GM21367 (cell line): ENCODE measurements at regions not wholly inside any gene's neighbourhood (a gene's known extent, or its start where the extent isn't known, plus 50 kb on each side); places are given as distances from the start of the nearest gene placed in this dataset.

ENCODE experiments used
- ATAC-seq: cut with Tn5 transposase; IDR thresholded peaks from one replicate; pipeline ENCODE4 v1.9.1; 2021; ENCODE audit not compliant: unreplicated experiment

DNA sequence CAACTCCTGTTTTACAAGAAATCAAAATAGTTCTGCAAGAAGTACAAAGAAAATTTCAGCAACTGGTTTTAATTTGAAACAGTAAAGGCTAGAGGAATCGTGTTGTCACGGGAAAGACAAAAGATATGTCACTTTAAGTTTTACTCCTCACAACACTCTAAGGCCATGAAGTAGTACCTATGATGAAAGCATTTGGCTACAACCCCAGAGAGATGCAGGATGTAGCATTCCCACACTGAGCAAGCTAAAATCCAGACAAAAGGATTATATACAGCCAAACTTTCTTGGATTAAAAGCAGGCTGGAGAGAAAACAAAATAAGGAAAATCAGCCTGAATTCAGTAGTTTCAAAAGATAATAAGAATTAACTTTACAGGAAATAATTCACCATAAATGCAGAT is 245.5 kb upstream of the STEAP1 start:
- no peak for ATAC-seq

DNA sequence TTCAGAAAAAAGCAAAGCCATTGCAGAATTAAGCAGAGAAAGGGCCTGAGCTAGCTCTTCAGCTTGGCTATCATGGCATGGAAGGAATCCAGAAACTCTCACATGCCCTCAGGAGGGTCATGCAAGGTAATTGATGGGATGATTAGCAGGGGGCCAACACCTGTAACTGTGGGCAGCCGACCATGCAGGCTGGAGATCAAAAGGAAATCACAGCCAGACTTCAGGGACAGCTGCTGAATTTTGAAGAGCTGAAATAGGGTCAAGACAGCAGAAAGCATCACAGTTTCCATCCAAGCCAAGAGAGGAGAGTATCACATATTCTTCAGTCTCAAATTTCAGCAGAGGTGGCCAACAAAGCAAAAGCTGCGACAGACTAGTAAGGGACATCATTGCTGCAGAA is 239.6 kb upstream of the STEAP1 start:
- ATAC-seq: no peak

DNA sequence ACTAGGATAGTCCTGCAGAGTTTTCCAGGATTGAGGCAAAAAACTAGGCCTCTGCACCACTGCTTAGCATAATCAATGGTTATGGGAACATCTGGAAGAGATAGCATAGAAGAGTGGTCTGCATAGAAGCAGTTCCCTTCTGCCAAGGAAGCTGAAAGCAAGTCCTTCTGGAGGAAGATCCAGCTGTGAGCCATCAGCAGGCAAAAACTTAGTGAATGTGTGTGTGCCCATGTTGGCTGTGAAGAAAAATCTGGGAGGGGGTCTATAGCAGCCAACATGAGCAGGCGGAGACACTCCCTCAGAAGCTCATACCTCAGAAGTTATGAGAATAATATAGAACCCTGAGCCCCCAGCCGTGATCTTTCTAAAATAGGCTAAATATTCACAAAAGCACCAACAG is 228.1 kb upstream of the STEAP1 start:
- ATAC-seq: no peak

DNA sequence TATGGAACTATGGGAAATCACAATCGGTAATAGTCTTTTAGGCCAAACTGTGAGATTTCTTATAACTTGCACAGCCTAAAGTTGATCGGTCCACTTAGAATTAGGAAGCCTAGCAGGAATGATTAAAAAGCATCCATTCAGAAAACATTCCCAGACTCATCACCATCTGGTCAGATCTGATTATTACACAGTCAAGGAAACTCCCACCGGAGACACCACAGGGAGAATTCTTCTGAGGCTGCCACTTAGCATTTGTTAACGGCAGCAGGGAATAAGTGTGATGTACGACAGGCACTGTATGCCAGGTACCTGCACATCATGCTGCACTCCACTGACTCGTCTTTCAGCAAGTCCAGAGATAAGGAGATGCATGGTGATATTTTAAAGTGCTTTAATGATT is 227.6 kb upstream of the STEAP1 start:
- no peak for ATAC-seq

DNA sequence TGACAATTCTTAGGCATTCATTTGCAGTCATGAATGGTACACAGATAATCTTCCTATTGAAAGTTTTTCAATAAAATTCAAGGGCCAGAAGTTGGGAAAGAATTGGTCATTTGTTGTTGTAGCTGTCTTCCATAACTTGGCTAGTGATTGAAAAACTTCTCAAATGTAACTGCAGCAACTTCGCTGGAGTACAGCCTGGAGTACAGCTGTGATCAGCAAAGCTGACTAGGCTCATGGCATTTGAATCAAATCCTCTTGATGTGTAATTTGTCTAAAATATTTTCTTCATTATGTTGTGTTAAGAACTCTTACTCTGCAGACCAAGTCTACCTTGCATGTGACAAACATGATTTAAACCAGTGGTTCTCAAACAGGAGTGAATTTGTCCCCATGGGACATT is 226.5 kb upstream of the STEAP1 start:
- ATAC-seq: no peak

DNA sequence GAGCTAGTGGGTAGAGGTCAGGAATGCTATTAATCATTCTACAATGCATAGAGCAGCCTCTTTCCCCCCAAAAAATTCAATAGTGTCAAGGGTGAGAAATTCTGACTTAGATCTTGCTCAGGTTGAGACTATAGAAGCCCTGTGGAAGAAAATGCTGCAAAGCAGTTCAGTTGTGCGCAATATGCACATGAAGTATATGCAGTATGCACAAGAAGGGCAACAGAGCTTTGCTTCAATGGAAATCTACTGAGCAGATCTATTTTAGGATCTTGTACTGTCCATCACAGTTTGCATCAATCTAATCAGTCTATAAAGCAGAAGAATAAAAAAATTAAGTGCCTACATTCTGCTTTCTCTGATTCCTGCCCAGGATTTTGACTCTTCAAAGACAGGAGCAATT is 225.8 kb upstream of the STEAP1 start:
- no peak for ATAC-seq

DNA sequence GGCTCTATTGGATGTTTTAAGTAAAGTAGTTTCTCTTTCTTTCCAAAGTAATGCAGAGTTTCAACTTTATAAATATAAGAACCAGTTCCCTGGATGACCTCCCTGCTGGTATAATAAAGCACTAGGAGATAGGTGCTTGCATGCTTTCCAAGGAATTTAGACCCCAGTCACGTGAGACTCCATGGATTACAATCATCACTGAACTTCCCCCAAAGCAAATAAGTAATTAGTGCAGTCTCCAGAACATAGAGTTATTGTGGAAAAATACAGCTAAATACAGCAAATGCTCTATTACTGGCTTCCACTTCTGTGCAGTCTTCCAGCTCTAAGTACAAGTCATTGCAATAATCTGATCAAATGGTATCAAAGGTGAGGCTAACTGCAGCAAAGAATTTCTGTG is 220.2 kb upstream of the STEAP1 start:
- ATAC-seq: no peak

DNA sequence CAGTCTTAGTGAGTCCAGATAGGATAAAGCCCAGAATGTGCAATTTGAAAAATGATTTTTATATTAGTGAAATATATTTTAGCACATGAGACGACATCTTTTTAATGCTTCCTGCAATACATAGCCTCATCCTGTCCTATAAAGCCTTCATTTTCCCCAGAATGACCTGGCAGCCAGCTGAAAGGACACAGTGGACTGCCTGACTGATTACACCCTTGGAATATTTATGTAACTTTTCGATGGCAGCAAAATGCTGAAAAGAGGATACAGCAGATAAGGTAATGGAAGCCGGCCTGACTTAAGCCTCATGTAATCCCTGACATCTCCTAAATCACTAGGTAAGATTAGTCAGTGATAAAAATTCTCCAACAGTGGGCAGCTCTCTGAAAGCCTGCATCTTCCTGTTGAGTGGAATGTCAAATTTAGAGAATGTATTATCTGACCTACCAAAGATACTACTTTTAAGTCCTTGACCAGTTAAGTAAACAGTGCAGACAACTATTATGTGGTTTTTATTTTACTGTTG is 210.7 kb upstream of the STEAP1 start:
- no peak for ATAC-seq

DNA sequence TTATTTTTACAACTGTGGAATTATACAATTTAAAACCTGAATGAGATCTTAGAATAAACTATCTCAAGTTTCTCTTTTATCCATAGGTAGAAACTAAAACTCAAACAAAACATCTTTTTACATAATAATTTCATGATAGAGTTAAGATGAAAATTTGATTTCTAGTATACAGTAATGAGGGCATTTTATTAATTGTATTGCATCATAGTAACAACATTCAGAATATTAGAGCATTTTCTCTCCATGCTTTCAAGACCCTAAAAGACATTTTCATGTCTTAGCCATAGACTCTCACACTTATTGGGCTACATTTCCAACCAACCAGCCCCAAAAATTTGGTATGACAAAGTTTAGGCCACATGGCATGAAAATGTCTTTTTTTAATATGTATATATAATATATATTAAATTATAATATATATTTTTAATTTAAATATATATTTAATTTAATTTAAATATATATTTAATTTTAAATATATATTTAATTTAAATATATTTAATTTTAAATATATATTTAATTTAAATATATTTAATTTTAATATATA is 195.7 kb upstream of the STEAP1 start:
- ATAC-seq: no peak

DNA sequence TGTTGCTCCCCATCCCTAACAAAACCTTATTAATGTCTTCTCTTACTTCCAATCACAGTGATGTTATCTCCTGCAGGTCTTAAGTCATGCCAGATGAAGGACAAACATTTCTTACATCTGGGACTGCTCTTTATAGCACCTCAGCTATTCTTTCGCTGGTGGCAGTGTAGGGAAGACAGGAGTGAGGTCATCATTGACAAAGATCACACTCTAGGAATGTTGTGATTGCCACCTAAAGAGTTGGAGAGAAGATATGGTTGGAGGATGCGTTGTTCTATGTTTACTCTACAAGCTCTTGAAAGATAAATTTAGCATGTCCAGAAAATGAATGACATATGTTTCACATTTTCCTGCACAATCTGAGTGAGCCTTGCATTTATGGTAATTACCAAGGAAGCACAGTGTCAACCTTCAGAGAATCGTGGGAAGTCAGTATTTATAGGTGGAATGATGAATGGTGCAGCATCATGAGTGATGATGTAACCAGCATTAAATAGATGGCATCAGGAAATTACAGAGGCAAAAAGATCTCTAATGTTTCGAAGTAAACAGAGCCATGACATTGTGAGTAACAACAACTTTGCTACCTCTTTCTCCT is 188.1 kb upstream of the STEAP1 start:
- ATAC-seq: no peak

DNA sequence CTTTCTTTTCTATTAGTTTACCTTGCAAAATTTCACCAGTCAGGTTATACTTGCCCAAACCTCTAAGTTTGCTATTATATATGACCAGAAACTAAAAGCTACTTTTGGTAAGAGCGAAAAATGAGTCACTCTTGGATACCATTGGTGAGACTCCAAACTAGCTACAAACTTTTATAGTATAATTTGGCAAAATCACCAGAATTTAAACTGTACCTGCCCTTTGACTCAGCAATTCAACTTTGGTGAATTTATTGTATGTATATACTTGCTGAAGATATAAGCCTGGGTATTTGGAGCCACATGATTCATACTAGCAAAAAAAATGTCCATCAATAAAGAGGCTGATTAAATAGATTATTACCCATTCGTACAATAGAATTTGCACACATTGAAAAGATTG is 178.7 kb upstream of the STEAP1 start:
- ATAC-seq: no peak

DNA sequence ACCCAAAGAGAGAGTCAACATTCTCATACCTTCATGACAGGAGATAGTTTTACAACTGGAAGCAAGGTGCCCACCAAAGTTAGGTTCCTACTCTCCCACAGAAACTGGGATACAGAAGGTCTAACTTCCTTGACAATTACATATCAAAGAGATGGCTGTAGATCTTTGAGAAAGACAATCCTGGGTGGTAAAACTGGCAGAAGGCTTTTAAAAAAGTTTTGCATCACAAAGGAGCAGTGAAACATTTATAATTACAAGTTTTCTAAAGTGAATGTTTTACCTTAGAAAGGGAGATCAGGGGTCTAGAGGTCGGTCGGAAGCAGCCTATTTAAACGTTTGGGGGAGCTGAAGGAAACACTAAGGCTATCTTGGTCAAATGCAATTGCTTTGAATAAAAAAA is 166.6 kb upstream of the STEAP1 start:
- no peak for ATAC-seq

DNA sequence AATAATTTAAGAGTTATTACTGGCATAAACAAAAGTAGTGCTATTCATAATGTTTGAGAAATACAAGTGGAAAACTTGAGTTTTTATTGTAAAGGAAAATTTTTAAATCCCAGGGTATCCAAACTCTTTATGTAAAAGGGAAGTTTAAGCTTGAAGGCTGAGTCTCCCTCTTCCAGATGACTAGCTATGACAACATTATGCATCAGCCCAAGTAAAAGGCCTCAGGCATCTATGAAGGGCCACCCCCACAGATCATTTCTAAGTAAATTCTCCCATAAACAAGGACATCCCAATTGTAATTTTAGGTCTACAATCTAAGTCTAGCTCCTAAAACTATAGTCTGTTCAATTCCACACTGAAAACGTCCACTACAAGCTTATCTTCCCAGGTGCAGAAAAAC is 166.2 kb upstream of the STEAP1 start:
- ATAC-seq: no peak

DNA sequence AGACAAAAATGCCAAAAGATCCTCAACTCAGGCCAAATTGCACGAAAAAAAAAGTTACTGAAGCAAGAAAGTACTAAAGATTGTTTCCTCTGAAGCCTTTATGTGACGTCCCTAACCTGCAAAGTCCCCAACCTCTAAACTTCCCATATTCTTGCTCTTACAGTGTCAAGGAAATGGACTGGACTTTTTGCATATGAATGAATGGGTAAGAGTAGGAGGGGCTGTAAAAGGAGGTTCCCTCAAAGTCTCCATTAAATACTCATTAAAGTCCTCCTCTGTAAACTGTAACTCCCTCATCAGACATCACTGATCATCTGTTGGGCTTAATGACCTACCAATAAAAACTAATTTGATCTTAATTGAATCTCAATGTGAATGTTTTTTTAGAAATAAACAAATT is 164.8 kb upstream of the STEAP1 start:
- no peak for ATAC-seq

DNA sequence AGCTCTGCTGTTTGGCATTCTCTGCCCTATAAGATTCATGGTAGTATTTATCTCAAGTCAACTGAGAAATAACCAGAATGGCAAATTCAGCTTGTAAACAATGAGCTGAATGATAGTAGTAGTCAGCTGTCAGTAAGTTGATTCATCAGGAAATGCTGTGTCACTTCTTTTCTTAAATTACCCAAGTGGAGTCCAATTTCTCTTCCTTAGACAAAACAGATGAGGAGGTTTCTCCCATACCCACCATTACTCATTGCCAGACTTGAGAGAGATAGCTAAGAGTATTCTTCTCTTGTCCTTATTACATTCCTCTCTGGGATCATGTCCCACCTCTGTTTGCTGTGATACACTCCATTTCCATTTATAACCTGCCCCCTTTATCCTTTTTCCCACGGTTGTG is 159.8 kb upstream of the STEAP1 start:
- ATAC-seq: no peak

DNA sequence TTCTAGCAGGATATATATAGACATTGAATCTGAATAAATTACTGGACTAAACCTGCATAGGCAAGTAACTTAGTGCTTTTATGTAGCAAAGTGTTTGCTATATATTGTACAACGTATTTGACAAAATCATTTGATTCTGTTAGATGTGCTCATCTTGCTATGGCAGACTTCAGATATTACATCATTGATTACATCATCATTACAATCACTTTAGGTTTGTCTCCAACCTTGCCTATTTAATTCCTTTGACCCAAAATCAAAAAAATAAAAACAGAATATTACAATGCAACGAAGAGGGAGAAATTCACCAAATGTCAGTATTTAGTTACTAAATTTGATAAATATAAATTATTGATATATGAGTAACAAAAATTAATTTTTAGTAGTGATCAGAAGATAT is 155.7 kb upstream of the STEAP1 start:
- no peak for ATAC-seq

DNA sequence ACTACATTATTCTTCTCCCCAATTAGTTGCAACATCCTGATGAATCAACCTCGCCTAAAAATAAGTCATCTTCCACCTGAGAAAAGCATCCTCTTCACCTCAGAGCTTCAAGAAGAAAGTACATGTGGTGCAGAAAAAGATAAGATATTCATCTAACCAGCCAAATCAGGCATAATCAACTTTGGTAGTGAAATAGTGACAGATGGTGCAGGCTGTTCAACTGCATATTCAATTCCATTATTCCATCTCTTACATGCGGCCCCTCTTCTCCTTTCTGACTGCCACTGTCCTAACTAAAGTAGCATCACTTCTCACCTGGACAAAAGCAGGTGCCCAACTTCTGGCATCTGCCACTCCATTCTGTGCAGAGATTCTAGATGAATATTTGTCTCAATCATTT is 148.4 kb upstream of the STEAP1 start:
- ATAC-seq: no peak

DNA sequence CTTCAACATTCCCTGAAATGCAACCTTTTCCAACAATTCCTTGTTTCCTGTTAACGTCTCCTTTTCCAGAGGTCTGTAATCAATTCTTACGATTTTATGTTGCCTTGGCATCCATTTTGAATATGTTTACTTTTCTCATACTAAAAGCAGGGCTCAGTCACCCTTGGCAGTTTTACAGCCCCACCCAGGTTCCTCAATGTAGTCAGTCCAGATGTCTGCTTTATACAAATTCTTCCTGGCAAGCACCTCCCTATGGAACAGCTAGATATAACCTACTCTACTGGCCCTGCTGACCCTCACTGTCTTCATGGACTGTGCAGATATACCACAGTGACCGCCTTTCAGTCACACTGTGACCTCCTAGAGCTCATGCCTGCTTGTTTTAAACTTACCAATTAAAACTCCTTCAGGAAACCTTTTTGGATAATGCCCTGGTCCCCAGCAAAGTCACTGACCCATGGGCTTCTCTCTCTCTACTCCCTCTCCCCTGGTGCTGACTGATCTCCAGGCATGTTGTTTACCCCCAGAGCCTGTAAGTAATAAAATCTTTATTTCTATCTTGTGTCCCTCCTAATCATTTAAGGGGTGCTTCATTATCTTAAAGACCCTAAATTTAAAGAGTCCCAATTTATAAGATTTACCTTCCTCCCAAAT is 147.1 kb upstream of the STEAP1 start:
- no peak for ATAC-seq

DNA sequence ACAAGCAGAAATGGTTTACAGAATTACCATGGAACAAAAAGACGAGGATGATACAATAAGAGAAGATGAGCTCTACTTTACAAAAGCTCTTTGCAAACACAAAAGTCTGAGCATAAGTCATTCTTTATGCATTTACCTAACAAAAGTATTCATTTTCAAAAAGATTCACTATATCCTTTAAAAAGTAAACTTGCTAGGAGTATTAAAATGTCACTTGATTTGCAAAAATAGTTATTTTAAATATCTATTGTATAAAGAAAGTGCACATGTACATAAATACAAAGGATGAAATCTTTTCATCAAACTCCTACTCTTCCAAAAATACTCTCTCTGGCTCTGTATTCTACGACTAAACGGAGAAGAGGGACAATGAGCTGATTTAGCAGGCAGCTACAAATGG is 146.4 kb upstream of the STEAP1 start:
- ATAC-seq: no peak

DNA sequence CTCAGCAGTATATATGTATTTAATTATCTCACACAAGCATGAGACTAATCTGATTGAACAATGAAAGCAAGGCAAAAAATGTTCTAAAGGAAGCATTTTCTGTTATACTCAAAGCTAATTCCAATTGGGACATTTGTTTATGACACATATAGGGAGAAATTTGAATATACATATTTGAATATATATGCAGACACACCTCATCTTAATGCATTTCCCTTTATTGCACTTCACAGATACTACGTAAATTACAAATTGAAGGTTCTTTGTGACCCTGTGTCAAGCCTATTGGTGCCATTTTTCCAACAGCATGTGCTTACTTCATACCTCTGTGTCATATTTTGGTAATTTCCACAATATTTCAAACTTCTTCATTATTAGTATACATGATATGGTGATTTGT is 132.1 kb upstream of the STEAP1 start:
- no peak for ATAC-seq

DNA sequence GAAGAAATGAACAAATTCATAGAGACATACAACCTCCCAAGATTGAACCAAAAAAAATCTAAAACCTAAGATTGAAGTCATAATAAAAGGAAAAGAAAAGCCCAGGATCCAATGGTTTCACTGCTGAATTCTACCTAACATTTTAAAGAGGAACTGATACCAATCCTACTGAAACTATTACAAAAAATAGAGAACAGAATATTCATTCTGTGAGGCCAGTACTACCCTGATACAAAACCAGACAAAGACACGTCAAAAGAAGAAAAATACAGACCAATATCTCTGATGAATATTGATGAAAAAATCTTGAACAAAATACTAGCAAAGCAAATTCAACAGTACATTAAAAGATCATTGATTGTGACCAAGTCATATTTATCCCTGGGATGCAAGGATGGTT is 128.5 kb upstream of the STEAP1 start:
- ATAC-seq: peak; percentile 53

DNA sequence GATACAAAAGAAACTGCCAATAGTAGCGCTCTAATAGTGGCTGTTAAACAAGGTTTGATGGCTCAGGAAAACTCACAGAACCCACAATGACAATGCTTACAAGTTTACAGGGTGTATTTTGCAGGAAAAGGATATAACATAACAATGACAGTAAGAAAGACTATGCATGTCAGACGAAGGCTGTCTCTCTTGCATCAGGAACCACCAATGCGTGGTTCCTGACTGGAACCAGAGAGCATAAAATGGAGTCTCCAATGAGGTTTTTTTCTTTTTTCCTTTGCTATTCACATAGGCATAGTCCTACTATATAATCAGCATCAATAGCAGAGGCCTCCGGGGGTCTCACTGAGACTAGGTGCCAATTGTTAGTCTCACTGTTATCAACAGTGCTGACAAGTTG is 120.4 kb upstream of the STEAP1 start:
- ATAC-seq: no peak

DNA sequence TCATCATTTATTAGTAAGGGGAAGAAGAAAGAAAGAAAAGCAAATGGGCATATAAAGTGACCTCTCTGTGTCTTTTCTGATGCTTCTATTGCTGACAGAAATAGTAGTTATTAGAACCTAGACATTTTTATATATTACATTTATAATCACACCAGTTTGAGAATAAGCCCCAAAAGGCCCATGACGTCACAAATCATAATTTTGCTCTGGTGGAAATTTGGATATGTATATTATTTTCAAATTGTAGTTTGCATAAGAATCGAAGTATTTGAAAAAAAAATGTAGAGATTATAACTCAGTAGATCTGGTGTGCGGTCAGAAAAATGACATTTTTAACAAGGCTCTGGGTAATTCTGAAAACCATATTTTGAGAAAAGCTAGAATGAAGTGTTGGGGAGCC is 101.2 kb upstream of the STEAP1 start:
- ATAC-seq: no peak
